WTC11 (cell line): ENCODE measurements at regions not wholly inside any gene's neighbourhood (a gene's known extent, or its start where the extent isn't known, plus 50 kb on each side); places are given as distances from the start of the nearest gene placed in this dataset.
A peak's percentile ranks its signal among the peaks of the same experiment; 100 is the strongest.

Source experiments
- ATAC-seq: fragments of 200-7000 bp; cut with Tn5 transposase; 2 replicates; pipeline ENCODE4 v1.10.0; 2021; ENCODE audit warnings: mild to moderate bottlenecking, moderate library complexity
- CTCF ChIA-PET: fragments of 300-600 bp; sonication (Branson Sonifier 250); formaldehyde crosslinking; loops from one replicate; lab custom pipeline; 2021; ENCODE audit warnings: antibody characterized with exemption; lab: Charles Lee
- POLR2A ChIA-PET: fragments of 350-600 bp; sonication (Branson Sonifier 250); formaldehyde crosslinking; loops from one replicate; lab custom pipeline; 2021; ENCODE audit warnings: antibody characterized with exemption; lab: Charles Lee
- DNase-seq: peaks from one replicate; pipeline ENCODE4 v3.0.0; 2021; ENCODE audit warnings: low spot score
- H3K27ac Mint-ChIP-seq: 2 replicates; pipeline ENCODE4 v1.8.0; 2021; ENCODE audit warnings: mixed read lengths
- H3K27me3 Mint-ChIP-seq: 2 replicates; pipeline ENCODE4 v1.8.0; 2021; ENCODE audit warnings: low read depth, mild to moderate bottlenecking, moderate library complexity, mixed read lengths
- H3K36me3 Mint-ChIP-seq: 2 replicates; pipeline ENCODE4 v1.8.0; 2021; ENCODE audit warnings: mixed read lengths
- H3K4me1 Mint-ChIP-seq: 2 replicates; pipeline ENCODE4 v1.8.0; 2022; ENCODE audit warnings: mixed read lengths
- H3K4me3 Mint-ChIP-seq: 2 replicates; pipeline ENCODE4 v1.8.0; 2021; ENCODE audit warnings: mild to moderate bottlenecking, moderate library complexity, mixed read lengths
- H3K9me3 Mint-ChIP-seq: 2 replicates; pipeline ENCODE4 v1.8.0; 2021; ENCODE audit warnings: mixed read lengths
- CREB1 ChIP-seq: sonication (generic); formaldehyde crosslinking; IDR thresholded peaks from 2 replicates; pipeline ENCODE4 v1.8.0; 2023; ENCODE audit warnings: mild to moderate bottlenecking, missing genetic modification reagents
- ELF4 ChIP-seq: sonication (generic); formaldehyde crosslinking; IDR thresholded peaks from 2 replicates; pipeline ENCODE4 v1.8.1; 2022; ENCODE audit warnings: low read depth, mild to moderate bottlenecking, moderate library complexity, missing genetic modification reagents
- FOXJ3 ChIP-seq: sonication (generic); formaldehyde crosslinking; IDR thresholded peaks from 2 replicates; pipeline ENCODE4 v1.9.0; 2021; ENCODE audit warnings: missing genetic modification reagents, mild to moderate bottlenecking, borderline replicate concordance
- MYBL2 ChIP-seq: sonication (generic); formaldehyde crosslinking; IDR thresholded peaks from 2 replicates; pipeline ENCODE4 v1.8.1; 2023; ENCODE audit warnings: mild to moderate bottlenecking, moderate library complexity, missing genetic modification reagents
- NFE2L1 ChIP-seq: sonication (generic); formaldehyde crosslinking; IDR thresholded peaks from 2 replicates; pipeline ENCODE4 v1.8.1; 2023; ENCODE audit warnings: missing genetic modification reagents
- TEAD4 ChIP-seq: sonication (generic); formaldehyde crosslinking; IDR thresholded peaks from 2 replicates; pipeline ENCODE4 v1.8.0; 2022; ENCODE audit warnings: mild to moderate bottlenecking, missing genetic modification reagents
- ZNF121 ChIP-seq: sonication (generic); formaldehyde crosslinking; IDR thresholded peaks from 2 replicates; pipeline ENCODE4 v1.8.0; 2023; ENCODE audit warnings: missing genetic modification reagents
- ZNF317 ChIP-seq: sonication (generic); formaldehyde crosslinking; IDR thresholded peaks from 2 replicates; pipeline ENCODE4 v1.8.1; 2023; ENCODE audit warnings: low read depth, mild to moderate bottlenecking, moderate library complexity, missing genetic modification reagents, borderline replicate concordance
- ZNF423 ChIP-seq: fragments of 250-450 bp; sonication (Bioruptor Pico); IDR thresholded peaks from 2 replicates; pipeline ENCODE4 v2.1.2; 2022; ENCODE audit warnings: mild to moderate bottlenecking, moderate library complexity
- TF ChIP-seq, protein P1 (sequence below): fragments of 250-450 bp; sonication (Bioruptor Pico); IDR thresholded peaks from 2 replicates; pipeline ENCODE4 v1.9.0; 2021; ENCODE audit warnings: mild to moderate bottlenecking
- TF ChIP-seq, protein P2 (sequence below): sonication (generic); formaldehyde crosslinking; IDR thresholded peaks from 2 replicates; pipeline ENCODE4 v1.8.0; 2023; ENCODE audit warnings: missing genetic modification reagents
- TF ChIP-seq, protein P3 (sequence below): fragments of 250-450 bp; sonication (Bioruptor Pico); IDR thresholded peaks from 2 replicates; pipeline ENCODE4 v1.9.0; 2021; ENCODE audit warnings: mild to moderate bottlenecking, borderline replicate concordance
- TF ChIP-seq, protein P4 (sequence below): sonication (generic); formaldehyde crosslinking; IDR thresholded peaks from 2 replicates; pipeline ENCODE4 v1.8.1; 2023; ENCODE audit warnings: mild to moderate bottlenecking, missing genetic modification reagents, moderate library complexity
- TF ChIP-seq, protein P5 (sequence below): sonication (generic); formaldehyde crosslinking; IDR thresholded peaks from 2 replicates; pipeline ENCODE4 v1.8.0; 2022; ENCODE audit warnings: mild to moderate bottlenecking, missing genetic modification reagents

DNA sequence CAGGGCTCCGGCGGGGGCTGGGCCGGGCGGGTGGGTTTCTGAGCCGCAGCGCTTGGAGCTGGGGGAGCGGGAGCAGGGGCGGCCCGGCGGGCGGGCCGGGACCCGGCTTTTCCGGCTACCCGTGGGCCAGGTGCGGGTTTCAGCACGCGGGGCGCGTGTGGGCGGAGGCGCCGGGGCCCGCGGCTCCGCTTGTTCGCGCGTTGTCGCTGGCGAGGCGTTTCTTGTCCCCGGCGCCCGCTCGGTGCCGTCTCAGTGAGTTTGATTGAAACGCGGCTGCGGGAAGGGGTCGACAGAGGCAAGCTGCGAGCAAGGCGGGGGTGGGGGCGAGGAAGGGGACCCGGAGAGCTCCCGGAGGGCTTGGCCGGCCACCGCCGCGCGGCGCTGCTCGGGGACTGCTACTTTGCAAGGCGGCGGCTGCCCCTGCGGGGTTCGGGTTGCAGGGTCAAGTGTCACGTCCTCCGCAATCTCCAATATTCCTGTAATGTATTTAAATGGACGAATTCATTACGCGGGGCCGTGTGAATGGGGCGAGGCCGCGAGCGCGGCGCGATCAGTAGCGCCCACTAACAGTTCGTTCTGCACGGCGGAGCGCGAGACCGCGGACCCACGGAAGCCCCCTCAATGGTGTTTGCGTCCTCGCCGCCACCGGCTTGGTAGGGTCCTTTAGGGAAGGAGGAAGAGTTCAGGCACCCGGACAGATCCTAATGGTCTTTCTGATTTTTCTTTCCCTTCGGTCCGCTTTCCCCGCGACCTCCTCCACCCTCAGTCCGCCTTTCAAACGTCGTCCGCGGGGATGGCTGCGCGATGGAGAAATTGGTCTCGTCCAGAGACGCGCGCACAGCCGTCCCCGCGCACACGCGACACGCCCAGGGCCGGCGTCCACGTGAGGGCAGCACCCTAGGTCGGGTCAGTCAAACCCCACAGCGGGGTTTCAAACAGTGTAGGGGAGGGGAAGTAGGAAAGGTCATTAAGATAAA is 76.9 kb downstream of the INSIG1 start (continued):
- TF ChIP-seq, protein P1, sequence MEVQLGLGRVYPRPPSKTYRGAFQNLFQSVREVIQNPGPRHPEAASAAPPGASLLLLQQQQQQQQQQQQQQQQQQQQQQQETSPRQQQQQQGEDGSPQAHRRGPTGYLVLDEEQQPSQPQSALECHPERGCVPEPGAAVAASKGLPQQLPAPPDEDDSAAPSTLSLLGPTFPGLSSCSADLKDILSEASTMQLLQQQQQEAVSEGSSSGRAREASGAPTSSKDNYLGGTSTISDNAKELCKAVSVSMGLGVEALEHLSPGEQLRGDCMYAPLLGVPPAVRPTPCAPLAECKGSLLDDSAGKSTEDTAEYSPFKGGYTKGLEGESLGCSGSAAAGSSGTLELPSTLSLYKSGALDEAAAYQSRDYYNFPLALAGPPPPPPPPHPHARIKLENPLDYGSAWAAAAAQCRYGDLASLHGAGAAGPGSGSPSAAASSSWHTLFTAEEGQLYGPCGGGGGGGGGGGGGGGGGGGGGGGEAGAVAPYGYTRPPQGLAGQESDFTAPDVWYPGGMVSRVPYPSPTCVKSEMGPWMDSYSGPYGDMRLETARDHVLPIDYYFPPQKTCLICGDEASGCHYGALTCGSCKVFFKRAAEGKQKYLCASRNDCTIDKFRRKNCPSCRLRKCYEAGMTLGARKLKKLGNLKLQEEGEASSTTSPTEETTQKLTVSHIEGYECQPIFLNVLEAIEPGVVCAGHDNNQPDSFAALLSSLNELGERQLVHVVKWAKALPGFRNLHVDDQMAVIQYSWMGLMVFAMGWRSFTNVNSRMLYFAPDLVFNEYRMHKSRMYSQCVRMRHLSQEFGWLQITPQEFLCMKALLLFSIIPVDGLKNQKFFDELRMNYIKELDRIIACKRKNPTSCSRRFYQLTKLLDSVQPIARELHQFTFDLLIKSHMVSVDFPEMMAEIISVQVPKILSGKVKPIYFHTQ (CRISPR knock-in tag) = no peak

DNA sequence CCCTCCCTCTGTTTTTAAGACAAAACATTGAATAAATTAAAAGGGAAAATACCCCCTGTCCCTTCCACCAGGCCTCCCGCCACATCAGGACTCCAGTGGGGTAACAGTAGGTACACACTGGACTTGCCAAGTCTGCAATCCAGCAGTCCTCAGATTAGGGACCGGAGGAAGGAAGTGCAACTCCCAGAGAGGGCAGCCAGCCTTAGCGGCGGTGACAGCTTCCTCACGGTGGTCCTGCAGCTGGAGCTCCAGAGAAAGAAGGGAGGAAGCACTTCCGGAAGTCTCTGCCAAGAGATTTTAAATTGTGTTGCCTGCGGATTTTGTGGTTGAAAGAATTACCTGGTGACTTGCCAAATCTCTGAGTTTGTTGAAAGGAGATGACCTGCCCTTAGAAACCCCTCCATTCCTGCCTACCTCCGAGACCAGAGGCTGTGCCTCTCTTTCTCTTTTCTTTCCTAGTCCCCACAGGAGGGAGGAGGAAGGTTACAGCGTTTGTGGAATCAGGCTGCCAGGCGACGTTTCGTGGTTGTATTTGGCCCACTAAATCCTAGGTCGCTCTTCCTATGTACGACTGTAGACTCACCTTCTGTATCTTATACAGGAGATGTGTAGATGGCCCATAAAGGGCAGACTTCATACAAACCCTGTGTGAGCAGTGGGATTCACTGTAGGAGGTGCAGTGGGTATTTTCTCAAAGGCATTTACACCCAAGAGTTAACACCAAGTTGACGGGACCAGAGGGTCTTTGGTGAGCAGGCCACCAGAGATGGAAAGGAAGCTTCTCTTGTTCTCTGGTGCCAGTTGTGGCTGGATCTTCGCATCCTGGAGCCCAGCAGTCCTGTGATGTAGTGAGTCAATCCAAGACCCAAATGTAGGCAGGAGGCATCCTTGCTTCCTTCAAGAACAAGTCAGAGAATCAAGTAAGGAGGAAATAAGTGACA is 77.9 kb downstream of the INSIG1 start:
- no peaks in the 10 kb centered on the region for H3K9me3 Mint-ChIP-seq
- H3K27me3 Mint-ChIP-seq = peaks cover 100% of the 10 kb centered on the region
- peak overlapping the region; percentile 33; the same call in 1 of the 2 replicates for H3K4me3 Mint-ChIP-seq
- ChIA-PET POLR2A (no interaction called here), CTCF (interaction anchor here (1.6 kb wide), 1 partner anchor 74 kb away, joined by 5 read pairs; no protein-coding TSS in a partner anchor)
- peaks cover 43% of the 10 kb centered on the region for H3K4me1 Mint-ChIP-seq
- peaks cover 5% of the 10 kb centered on the region for H3K36me3 Mint-ChIP-seq
- TF ChIP-seq MYBL2 (no peak), CREB1 (CRISPR knock-in tag) (no peak), NFE2L1 (CRISPR knock-in tag) (no peak), ZNF121 (CRISPR knock-in tag) (no peak), ZNF423 (CRISPR knock-in tag) (no peak), TEAD4 (CRISPR knock-in tag) (no peak)
- TF ChIP-seq, protein P2, sequence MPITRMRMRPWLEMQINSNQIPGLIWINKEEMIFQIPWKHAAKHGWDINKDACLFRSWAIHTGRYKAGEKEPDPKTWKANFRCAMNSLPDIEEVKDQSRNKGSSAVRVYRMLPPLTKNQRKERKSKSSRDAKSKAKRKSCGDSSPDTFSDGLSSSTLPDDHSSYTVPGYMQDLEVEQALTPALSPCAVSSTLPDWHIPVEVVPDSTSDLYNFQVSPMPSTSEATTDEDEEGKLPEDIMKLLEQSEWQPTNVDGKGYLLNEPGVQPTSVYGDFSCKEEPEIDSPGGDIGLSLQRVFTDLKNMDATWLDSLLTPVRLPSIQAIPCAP = no peak
- TF ChIP-seq, protein P3, sequence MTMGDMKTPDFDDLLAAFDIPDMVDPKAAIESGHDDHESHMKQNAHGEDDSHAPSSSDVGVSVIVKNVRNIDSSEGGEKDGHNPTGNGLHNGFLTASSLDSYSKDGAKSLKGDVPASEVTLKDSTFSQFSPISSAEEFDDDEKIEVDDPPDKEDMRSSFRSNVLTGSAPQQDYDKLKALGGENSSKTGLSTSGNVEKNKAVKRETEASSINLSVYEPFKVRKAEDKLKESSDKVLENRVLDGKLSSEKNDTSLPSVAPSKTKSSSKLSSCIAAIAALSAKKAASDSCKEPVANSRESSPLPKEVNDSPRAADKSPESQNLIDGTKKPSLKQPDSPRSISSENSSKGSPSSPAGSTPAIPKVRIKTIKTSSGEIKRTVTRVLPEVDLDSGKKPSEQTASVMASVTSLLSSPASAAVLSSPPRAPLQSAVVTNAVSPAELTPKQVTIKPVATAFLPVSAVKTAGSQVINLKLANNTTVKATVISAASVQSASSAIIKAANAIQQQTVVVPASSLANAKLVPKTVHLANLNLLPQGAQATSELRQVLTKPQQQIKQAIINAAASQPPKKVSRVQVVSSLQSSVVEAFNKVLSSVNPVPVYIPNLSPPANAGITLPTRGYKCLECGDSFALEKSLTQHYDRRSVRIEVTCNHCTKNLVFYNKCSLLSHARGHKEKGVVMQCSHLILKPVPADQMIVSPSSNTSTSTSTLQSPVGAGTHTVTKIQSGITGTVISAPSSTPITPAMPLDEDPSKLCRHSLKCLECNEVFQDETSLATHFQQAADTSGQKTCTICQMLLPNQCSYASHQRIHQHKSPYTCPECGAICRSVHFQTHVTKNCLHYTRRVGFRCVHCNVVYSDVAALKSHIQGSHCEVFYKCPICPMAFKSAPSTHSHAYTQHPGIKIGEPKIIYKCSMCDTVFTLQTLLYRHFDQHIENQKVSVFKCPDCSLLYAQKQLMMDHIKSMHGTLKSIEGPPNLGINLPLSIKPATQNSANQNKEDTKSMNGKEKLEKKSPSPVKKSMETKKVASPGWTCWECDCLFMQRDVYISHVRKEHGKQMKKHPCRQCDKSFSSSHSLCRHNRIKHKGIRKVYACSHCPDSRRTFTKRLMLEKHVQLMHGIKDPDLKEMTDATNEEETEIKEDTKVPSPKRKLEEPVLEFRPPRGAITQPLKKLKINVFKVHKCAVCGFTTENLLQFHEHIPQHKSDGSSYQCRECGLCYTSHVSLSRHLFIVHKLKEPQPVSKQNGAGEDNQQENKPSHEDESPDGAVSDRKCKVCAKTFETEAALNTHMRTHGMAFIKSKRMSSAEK = no peak
- DNase-seq = no peak
- H3K27ac Mint-ChIP-seq = no peak overlapping the region
- ATAC-seq = no peak

DNA sequence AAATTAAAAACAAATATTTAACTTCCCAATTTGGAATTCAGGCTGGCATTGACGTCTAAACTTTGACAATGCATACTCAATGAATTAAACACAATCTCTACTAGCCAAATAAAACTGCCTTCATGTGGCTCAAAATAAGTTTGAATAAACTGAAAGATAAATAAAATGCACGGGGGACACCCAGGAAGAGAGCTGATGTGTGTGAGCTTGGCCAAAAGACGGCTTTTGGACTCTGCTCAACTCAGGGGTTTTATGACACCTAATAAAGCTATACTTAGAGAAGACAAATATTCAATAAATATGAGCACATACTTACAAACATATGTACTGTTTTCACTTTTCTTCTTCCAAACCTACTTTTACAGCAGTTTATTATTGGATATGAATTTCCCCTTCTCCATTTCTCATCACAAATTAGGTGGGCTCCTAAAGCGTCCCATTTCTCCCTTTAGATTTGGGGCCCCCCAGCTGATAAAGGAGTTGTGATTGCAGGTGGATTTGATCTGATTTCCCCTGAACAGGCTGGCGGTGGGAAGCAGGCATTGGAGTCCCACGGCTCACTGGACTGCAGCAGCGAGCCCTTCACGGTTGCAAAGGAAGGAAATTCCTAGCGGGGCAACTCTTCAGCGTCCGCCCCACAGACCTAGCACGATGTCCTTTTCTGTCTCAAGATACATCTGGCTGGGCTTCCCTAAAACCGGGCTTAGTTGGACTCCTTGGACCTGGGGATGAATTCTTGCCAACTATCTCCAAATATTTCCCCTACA is 79.6 kb downstream of the INSIG1 start:
- POLR2A ChIA-PET = no interaction called here
- H3K27me3 Mint-ChIP-seq = peaks cover 100% of the 10 kb centered on the region
- H3K27ac Mint-ChIP-seq = no peak overlapping the region
- CTCF ChIA-PET = interaction anchor here (1.3 to 3.6 kb wide), 2 partner anchors 72 to 76 kb away, joined by 4 to 34 read pairs; no protein-coding TSS in a partner anchor
- H3K4me3 Mint-ChIP-seq = peak overlapping the region; percentile 22; the same call in 1 of the 2 replicates
- TF ChIP-seq, protein P4, sequence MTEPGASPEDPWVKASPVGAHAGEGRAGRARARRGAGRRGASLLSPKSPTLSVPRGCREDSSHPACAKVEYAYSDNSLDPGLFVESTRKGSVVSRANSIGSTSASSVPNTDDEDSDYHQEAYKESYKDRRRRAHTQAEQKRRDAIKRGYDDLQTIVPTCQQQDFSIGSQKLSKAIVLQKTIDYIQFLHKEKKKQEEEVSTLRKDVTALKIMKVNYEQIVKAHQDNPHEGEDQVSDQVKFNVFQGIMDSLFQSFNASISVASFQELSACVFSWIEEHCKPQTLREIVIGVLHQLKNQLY (CRISPR knock-in tag) = no peak
- no peak for TF ChIP-seq FOXJ3 (CRISPR knock-in tag)
- no peak for TF ChIP-seq ELF4 (CRISPR knock-in tag)
- no peak for TF ChIP-seq ZNF317 (CRISPR knock-in tag)
- TF ChIP-seq, protein P3 = no peak
- TF ChIP-seq, protein P5, sequence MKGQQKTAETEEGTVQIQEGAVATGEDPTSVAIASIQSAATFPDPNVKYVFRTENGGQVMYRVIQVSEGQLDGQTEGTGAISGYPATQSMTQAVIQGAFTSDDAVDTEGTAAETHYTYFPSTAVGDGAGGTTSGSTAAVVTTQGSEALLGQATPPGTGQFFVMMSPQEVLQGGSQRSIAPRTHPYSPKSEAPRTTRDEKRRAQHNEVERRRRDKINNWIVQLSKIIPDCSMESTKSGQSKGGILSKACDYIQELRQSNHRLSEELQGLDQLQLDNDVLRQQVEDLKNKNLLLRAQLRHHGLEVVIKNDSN = no peak
- H3K36me3 Mint-ChIP-seq = peaks cover 5% of the 10 kb centered on the region
- DNase-seq (no peak), ATAC-seq (no peak)
- H3K9me3 Mint-ChIP-seq = no peaks in the 10 kb centered on the region
- peaks cover 48% of the 10 kb centered on the region for H3K4me1 Mint-ChIP-seq
